Endodermal cell (in vitro differentiated cells): ENCODE measurements at regions not wholly inside any gene's neighbourhood (a gene's known extent, or its start where the extent isn't known, plus 50 kb on each side); places are given as distances from the start of the nearest gene placed in this dataset.

ENCODE experiments used
- DNase-seq: peaks from one replicate; pipeline ENCODE4 v3.0.0-alpha.2; 2017
- H3K27ac ChIP-seq: 2 replicates; pipeline ENCODE4 v1.5.1; 2013; ENCODE audit warnings: mild to moderate bottlenecking, low read depth, low read length, moderate library complexity
- H3K27me3 ChIP-seq: 2 replicates; pipeline ENCODE4 v1.6.1; 2013; ENCODE audit warnings: mild to moderate bottlenecking, low read length, moderate library complexity; ENCODE audit not compliant: insufficient read depth, control insufficient read depth, poor library complexity, severe bottlenecking
- H3K36me3 ChIP-seq: 2 replicates; pipeline ENCODE4 v1.7.0; 2013; ENCODE audit warnings: mild to moderate bottlenecking, low read length, moderate library complexity; ENCODE audit not compliant: control insufficient read depth, insufficient read depth
- H3K4me1 ChIP-seq: one replicate; pipeline ENCODE4 v1.7.0; 2013; ENCODE audit warnings: low read length; ENCODE audit not compliant: control insufficient read depth, insufficient read depth
- H3K4me3 ChIP-seq: 2 replicates; pipeline ENCODE4 v1.5.1; 2013; ENCODE audit warnings: mild to moderate bottlenecking, low read length, moderate library complexity
- H3K9ac ChIP-seq: 2 replicates; pipeline ENCODE4 v1.6.1; 2013; ENCODE audit warnings: mild to moderate bottlenecking, low read length, moderate library complexity; ENCODE audit not compliant: poor library complexity, severe bottlenecking; ENCODE audit errors: extremely low read depth
- H3K9me3 ChIP-seq: 2 replicates; pipeline ENCODE4 v1.6.1; 2013; ENCODE audit warnings: mild to moderate bottlenecking, low read length, moderate library complexity; ENCODE audit not compliant: control insufficient read depth
- H3K27ac Mint-ChIP-seq: 2 replicates; pipeline ENCODE4 v1.8.0; 2020; ENCODE audit warnings: mixed read lengths
- H3K27me3 Mint-ChIP-seq: 2 replicates; pipeline ENCODE4 v1.8.0; 2021; ENCODE audit warnings: mild to moderate bottlenecking, mixed read lengths; ENCODE audit not compliant: insufficient read depth
- H3K36me3 Mint-ChIP-seq: 2 replicates; pipeline ENCODE4 v1.8.0; 2020; ENCODE audit warnings: low read depth, mixed read lengths
- H3K4me1 Mint-ChIP-seq: 2 replicates; pipeline ENCODE4 v1.8.0; 2020; ENCODE audit warnings: mixed read lengths
- H3K4me3 Mint-ChIP-seq: 2 replicates; pipeline ENCODE4 v1.8.0; 2020; ENCODE audit warnings: mild to moderate bottlenecking, moderate library complexity, mixed read lengths
- H3K9me3 Mint-ChIP-seq: 2 replicates; pipeline ENCODE4 v1.8.0; 2020; ENCODE audit warnings: mild to moderate bottlenecking, mixed read lengths
- WGBS, 2 experiments: methylation state at CpG; one replicate each; pipeline versions ENCODE4 v1.1.5 to v1.1.7; 2013; ENCODE audit warnings: missing lambda C conversion rate in 2 of 2, mixed read lengths in 1 of 2; ENCODE audit not compliant: insufficient coverage in 1 of 2, insufficient read length in 1 of 2; 5-methylcytosine and 5-hydroxymethylcytosine counted together
- TF ChIP-seq, protein P1 (sequence below): fragments of 200-600 bp; sonication (generic); conservative IDR thresholded peaks from 2 replicates; pipeline ENCODE4 v1.5.0; 2021; ENCODE audit warnings: antibody characterized with exemption, mild to moderate bottlenecking

DNA sequence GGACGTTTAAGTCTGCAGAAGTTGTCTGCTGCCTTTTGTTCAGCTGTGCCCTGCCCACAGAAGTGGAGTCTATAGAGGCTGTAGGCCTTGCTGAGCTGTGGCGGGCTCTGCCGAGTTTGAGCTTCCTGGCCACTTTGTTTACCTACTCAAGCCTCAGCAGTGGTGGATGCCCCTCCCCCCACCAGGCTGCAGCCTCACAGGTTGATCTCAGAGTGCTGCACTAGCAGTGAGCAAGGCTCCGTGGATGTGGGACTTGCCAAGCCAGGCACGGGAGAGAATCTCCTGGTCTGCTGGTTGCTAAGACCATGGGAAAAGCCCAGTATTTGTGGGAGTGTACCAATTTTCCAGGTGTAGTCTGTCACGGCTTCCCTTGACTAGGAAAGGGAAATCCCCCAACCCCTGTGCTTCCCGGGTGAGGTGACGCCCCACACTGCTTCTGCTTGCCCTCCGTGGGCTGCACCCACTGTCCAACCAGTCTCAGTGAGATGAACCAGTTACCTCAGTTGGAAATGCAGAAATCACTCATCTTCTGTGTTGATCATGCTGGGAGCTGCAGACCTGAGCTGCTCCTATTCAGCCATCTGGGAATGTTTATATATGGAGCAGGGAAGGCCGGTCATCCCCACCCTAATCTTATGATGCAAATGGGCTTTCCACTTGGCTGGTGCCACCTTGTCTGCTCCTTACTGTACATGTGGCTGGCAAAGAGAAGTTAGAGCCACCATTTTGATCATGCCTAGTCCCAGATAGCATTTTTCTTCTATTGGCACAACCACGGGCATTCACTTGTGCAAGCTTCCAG is 156.9 kb upstream of the ITGA6 start:
- H3K9me3 Mint-ChIP-seq: peaks cover 6% of the 10 kb centered on the region
- H3K4me1 ChIP-seq: no peaks in the 10 kb centered on the region
- H3K4me1 Mint-ChIP-seq: peaks cover 15% of the 10 kb centered on the region
- no peaks in the 10 kb centered on the region for H3K36me3 ChIP-seq
- H3K4me3 Mint-ChIP-seq: no peak overlapping the region
- no peaks in the 10 kb centered on the region for H3K9me3 ChIP-seq
- peaks cover 9% of the 10 kb centered on the region for H3K27me3 Mint-ChIP-seq
- no peak overlapping the region for H3K9ac ChIP-seq
- H3K27ac Mint-ChIP-seq: no peak overlapping the region
- TF ChIP-seq, protein P1, sequence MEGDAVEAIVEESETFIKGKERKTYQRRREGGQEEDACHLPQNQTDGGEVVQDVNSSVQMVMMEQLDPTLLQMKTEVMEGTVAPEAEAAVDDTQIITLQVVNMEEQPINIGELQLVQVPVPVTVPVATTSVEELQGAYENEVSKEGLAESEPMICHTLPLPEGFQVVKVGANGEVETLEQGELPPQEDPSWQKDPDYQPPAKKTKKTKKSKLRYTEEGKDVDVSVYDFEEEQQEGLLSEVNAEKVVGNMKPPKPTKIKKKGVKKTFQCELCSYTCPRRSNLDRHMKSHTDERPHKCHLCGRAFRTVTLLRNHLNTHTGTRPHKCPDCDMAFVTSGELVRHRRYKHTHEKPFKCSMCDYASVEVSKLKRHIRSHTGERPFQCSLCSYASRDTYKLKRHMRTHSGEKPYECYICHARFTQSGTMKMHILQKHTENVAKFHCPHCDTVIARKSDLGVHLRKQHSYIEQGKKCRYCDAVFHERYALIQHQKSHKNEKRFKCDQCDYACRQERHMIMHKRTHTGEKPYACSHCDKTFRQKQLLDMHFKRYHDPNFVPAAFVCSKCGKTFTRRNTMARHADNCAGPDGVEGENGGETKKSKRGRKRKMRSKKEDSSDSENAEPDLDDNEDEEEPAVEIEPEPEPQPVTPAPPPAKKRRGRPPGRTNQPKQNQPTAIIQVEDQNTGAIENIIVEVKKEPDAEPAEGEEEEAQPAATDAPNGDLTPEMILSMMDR: no peak
- H3K27me3 ChIP-seq: no peaks in the 10 kb centered on the region
- WGBS, 2 experiments: 59 to 100% methylated on average over 1 to 11 of the region's 11 CpGs
- no peak overlapping the region for H3K4me3 ChIP-seq
- no peak overlapping the region for H3K27ac ChIP-seq
- peak; percentile 87 for DNase-seq
- no peaks in the 10 kb centered on the region for H3K36me3 Mint-ChIP-seq

DNA sequence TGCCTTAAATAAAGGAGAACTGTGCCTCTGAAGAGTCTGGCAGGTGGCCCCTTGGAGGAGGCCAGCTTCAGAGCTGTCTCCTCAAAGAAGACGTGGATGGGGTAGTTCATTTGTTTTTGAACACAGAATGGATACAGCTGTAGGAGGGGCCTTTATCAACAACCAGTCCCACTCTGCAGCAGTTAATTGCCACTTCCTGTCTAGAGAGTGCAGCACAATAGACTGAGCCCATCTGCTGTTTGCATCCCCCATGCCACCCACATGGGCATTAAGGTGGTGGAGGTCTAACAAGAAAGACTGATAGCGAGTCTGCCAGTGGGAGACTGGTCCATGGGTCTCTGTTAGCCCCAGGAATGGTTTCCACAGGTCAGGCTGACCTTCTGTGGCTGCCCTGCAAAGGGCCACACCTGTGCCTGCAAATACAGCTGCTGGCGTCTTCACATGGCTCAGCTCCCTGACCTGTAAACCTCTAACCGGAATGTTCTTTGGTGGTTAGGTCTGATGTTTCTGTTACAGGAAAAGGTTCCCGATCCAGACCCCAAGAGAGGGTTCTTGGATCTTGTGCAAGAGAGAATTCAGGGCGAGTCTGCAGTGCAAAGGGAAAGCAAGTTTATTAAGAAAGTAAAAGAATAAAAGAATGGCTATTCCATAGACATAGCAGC is 153.3 kb upstream of the ITGA6 start:
- H3K36me3 Mint-ChIP-seq: peaks cover 3% of the 10 kb centered on the region
- H3K27ac Mint-ChIP-seq: no peak overlapping the region
- H3K4me3 Mint-ChIP-seq: no peak overlapping the region
- no peak for DNase-seq
- no peak overlapping the region for H3K9ac ChIP-seq
- peaks cover 8% of the 10 kb centered on the region for H3K9me3 ChIP-seq
- no peak overlapping the region for H3K4me3 ChIP-seq
- TF ChIP-seq, protein P1: no peak
- H3K4me1 ChIP-seq: no peaks in the 10 kb centered on the region
- H3K36me3 ChIP-seq: no peaks in the 10 kb centered on the region
- H3K27me3 Mint-ChIP-seq: peaks cover 14% of the 10 kb centered on the region
- peaks cover 15% of the 10 kb centered on the region for H3K4me1 Mint-ChIP-seq
- H3K27me3 ChIP-seq: no peaks in the 10 kb centered on the region
- no peak overlapping the region for H3K27ac ChIP-seq
- WGBS, 2 experiments: 90 to 91% methylated on average over 3 to 6 of the region's 6 CpGs
- peaks cover 11% of the 10 kb centered on the region for H3K9me3 Mint-ChIP-seq

DNA sequence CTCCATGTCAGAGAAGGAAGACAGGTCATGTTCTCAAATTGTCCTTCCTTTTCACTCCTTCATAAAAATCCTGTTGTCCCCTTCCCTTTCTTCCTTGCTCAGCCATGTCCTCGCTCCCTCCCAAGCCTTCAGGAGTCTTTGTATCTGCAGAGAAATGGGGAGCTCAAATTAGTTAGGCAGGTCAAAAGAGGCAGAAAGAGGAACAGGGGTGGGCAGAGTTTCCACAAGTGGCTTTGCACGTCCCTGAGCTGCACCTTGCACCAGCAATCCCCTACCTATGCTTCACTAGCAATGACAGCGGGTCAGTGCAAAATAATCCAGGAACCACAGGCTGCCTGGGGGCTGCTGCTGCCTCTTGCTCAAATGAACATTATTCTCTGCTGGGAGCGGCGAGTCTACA is 152.1 kb upstream of the ITGA6 start:
- Histone ChIP-seq H3K27me3 (no peaks in the 10 kb centered on the region), H3K9ac (no peak overlapping the region), H3K4me3 (no peak overlapping the region), H3K36me3 (no peaks in the 10 kb centered on the region), H3K4me1 (no peaks in the 10 kb centered on the region), H3K9me3 (peaks cover 8% of the 10 kb centered on the region), H3K27ac (no peak overlapping the region)
- Mint-ChIP-seq H3K27me3 (peaks cover 14% of the 10 kb centered on the region), H3K27ac (no peak overlapping the region), H3K4me3 (no peak overlapping the region), H3K36me3 (peaks cover 3% of the 10 kb centered on the region), H3K4me1 (peaks cover 8% of the 10 kb centered on the region), H3K9me3 (peaks cover 11% of the 10 kb centered on the region)
- TF ChIP-seq, protein P1: no peak
- WGBS, 2 experiments: 91 to 92% methylated on average over 2 to 5 of the region's 5 CpGs
- no peak for DNase-seq
